WTC11 (cell line): ENCODE measurements at regions not wholly inside any gene's neighbourhood (a gene's known extent, or its start where the extent isn't known, plus 50 kb on each side); places are given as distances from the start of the nearest gene placed in this dataset.

Source experiments
- HMGXB4 ChIP-seq: sonication (generic); formaldehyde crosslinking; IDR thresholded peaks from 2 replicates; pipeline ENCODE4 v1.8.1; 2023; ENCODE audit warnings: mild to moderate bottlenecking, moderate library complexity, missing genetic modification reagents
- NR2C2 ChIP-seq: sonication (generic); formaldehyde crosslinking; IDR thresholded peaks from 2 replicates; pipeline ENCODE4 v1.8.0; 2022; ENCODE audit warnings: mild to moderate bottlenecking, missing genetic modification reagents
- RORB ChIP-seq: fragments of 250-450 bp; sonication (Bioruptor Pico); IDR thresholded peaks from 2 replicates; pipeline ENCODE4 v1.9.0; 2021; ENCODE audit warnings: mild to moderate bottlenecking
- SMAD3 ChIP-seq: sonication (generic); formaldehyde crosslinking; IDR thresholded peaks from 2 replicates; pipeline ENCODE4 v1.8.0; 2022; ENCODE audit warnings: missing genetic modification reagents, mild to moderate bottlenecking, borderline replicate concordance
- USF1 ChIP-seq: sonication (generic); formaldehyde crosslinking; IDR thresholded peaks from 2 replicates; pipeline ENCODE4 v1.8.0; 2022; ENCODE audit warnings: mild to moderate bottlenecking, missing genetic modification reagents

GRCh38 chr2:181785691-181786344 lies 105.5 kb upstream of the NEUROD1 start:
- TF ChIP-seq SMAD3 (no peak), RORB (CRISPR knock-in tag) (no peak), USF1 (CRISPR knock-in tag) (no peak), HMGXB4 (CRISPR knock-in tag) (no peak), NR2C2 (CRISPR knock-in tag) (no peak)
